ENCODE measurements at regions not wholly inside any gene's neighbourhood (a gene's known extent, or its start where the extent isn't known, plus 50 kb on each side); places are given as distances from the start of the nearest gene placed in this dataset.
"Not testable (repeated sequence)": the region's sequence is repeated elsewhere in the genome, so short reads cannot be mapped to it uniquely, and the experiment has no call there.

- DNase-seq (ENCODE audit: low read depth), result no peak
Observed at GRCh38 chr6:7016226-7016625, 91.5 kb upstream of the RREB1 start.

- DNase-seq (ENCODE audit: low read depth), result no peak
Observed at GRCh38 chr6:7021301-7021700, 86.5 kb upstream of the RREB1 start.

DNA sequence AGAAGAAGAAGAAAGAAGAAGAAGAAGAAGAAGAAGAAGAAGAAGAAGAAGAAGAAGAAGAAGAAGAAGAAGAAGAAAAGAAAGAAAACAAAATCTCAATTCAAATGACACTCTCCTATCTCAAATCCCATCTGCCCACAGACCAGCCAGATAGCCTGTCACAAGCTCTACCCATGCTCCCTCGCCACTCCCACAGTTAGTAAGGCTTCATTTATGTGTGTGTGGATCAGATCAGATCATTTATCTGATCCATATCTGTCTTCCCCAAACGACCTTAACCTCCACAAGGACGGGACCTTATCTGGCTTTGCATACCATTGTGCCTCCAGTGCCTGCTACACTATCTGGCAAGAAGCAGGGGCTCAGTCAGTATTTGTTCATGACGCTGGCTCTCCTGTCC lies 81.9 kb upstream of the RREB1 start:
- DNase-seq (ENCODE audit: low read depth), result no peak

DNA sequence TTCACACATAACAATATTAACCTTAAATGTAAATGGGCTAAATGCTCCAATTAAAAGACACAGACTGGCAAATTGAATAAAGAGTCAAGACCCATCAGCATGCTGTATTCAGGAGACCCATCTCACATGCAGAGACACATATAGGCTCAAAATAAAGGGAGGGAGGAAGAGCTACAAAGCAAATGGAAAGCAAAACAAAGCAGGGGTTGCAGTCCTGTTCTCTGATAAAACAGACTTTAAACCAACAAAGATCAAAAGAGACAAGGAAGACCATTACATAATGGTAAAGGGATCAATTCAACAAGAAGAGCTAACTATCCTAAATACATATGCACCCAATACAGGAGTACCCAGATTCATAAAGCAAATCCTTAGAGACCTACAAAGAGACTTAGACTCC lies 78.8 kb upstream of the RREB1 start:
- DNase-seq (ENCODE audit: low read depth), result not testable (repeated sequence)

GRCh38 chr6:7030968-7031367 lies 76.8 kb upstream of the RREB1 start:
- DNase-seq (ENCODE audit: low read depth), result not testable (repeated sequence)

GRCh38 chr6:7033202-7033601 lies 74.6 kb upstream of the RREB1 start:
- DNase-seq (ENCODE audit: low read depth), result no peak

- DNase-seq (ENCODE audit: low read depth), result no peak
Observed at GRCh38 chr6:7034055-7034454, 73.7 kb upstream of the RREB1 start.

DNA sequence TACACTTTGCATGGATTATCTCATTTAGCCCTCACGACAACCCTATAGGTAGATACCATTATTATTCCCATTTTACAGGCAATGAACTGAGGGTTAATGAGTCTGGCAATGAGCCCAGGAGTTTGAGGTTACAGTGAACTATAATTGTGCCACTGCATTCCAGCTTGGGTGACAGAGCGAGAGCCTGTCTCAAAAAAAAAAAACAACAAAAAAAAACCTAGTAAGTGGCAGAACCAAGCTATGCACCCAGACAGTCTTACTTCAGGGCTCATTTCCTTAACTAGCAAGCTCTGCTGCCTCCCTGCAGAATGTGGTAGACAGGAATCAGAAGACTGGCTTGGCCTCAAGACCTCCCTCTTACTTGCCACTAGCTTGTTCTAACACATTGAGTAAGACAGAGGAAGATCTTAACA lies 71.9 kb upstream of the RREB1 start:
- DNase-seq (ENCODE audit: low read depth), result no peak

- no peak for DNase-seq (ENCODE audit: low read depth)
Observed at GRCh38 chr6:7041511-7042026, 66.2 kb upstream of the RREB1 start.

GRCh38 chr6:7042056-7042653 lies 65.6 kb upstream of the RREB1 start:
- DNase-seq (ENCODE audit: low read depth), result no peak

GRCh38 chr6:7042654-7043545 lies 64.9 kb upstream of the RREB1 start:
- DNase-seq (ENCODE audit: low read depth), result no peak

DNA sequence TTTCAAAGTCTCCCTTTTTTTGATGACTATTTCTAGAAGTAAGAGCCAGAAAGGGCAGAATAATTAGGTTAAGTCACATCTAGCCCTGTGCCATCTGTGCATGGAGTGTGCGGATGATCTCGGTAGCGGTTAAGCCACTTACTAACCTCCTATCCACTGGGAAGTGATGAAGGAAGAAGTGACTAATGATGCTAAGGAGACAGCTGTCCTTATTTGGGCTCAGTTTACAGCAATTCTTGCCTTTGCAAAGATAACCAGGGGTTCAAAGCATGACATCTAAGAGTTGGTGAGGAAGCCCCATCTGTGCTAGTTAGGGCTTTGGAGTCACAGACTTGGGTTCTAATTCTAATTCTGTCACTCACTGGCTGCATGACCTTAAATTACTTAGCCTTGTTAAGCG lies 62.4 kb upstream of the RREB1 start:
- no peak for DNase-seq (ENCODE audit: low read depth)

DNA sequence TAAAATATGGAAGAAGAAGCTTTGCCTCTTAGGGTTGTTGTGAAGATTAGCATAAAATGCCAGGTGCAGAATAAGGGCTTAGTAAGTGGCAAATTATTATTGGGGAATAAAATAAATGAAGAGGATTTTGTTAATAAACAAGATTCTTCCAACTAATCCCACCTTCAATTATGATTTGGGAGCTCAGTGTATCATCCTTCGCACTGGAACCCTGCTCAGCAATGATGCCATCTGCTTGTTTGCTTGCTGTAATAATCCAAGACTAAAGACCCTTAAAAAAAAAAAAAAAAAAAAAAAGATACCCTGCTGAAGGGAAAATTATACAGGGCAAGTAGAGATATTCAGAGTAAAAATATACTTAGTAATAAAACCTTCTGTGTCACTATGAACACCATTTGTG lies 62.0 kb upstream of the RREB1 start:
- no peak for DNase-seq (ENCODE audit: low read depth)

GRCh38 chr6:7047128-7047527 lies 60.6 kb upstream of the RREB1 start:
- no peak for DNase-seq (ENCODE audit: low read depth)

DNA sequence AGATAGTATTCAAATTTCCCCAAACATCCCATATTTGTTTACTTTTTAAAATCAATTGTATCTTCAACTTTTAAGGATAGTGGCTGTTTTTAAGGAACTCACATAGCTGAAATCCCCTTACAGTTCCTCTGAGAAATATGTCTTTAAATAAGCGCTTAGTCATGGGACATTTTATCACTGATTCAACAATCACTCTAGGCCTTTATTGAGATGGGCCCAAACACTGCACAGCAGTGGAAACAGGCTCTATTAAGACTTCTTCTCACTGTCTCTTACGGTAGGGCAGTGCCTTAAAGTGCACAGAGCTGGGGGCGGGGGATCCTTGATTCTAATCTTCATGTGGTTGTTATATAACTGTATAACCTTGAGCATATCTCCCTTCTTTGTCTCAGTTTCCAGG lies 59.8 kb upstream of the RREB1 start:
- no peak for DNase-seq (ENCODE audit: low read depth)

DNA sequence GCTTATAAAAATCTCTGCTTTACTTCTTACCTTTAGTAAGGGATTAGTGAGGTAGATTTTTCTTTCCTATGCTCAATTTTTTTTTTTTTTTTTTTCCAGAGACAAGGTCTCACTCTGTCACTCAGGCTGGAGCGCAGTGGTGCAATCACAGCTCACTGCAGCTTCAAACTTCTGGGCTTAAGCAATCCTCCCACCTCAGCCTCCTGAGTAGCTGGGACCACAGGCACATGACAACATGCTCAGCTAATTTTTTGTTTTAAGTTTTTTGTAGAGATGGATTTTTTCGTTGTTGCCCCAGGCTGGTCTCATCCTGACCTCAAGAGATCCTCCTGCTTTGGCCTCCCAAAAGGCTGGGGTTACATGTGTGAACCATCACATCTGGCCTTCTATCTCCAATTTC lies 58.9 kb upstream of the RREB1 start:
- no peak for DNase-seq (ENCODE audit: low read depth)

- DNase-seq (ENCODE audit: low read depth), result no peak
Observed at GRCh38 chr6:7050004-7050403, 57.8 kb upstream of the RREB1 start.

- no peak for DNase-seq (ENCODE audit: low read depth)
Observed at GRCh38 chr6:7050872-7051779, 56.6 kb upstream of the RREB1 start.

DNA sequence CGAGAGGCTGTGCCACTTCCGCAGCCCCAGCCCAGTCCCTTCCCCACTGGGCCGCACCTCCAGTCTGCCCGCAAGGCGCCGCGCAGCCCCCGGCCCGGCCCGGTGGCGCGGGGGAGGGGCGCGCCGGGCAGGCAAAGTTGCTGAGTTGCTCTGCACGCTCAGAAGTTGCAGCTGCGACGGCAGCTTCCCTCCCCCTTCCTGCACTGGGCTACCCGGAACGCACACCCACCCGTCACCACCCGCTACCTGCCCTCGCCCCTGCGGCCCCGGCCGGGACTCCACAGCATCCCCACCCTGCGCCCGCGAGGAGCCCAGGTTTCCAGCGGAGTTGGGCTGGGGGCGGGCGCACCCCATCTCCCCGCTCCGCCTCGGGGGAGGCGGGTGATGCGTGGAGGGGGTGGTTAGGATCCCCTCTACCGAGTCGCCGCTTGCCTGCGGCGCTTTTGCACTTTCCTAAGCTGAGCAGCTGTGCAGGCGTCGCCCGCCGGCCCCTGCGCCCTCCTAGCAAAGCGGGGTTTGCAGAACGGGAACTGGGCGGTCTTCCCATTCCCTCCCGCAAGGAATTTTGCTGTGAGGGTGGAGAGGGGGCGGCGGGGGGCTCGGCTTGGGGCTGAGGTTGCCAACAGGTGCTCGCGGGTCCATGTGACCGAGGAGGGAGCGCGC lies 55.9 kb upstream of the RREB1 start:
- DNase-seq (ENCODE audit: low read depth), result peak; percentile 25

DNA sequence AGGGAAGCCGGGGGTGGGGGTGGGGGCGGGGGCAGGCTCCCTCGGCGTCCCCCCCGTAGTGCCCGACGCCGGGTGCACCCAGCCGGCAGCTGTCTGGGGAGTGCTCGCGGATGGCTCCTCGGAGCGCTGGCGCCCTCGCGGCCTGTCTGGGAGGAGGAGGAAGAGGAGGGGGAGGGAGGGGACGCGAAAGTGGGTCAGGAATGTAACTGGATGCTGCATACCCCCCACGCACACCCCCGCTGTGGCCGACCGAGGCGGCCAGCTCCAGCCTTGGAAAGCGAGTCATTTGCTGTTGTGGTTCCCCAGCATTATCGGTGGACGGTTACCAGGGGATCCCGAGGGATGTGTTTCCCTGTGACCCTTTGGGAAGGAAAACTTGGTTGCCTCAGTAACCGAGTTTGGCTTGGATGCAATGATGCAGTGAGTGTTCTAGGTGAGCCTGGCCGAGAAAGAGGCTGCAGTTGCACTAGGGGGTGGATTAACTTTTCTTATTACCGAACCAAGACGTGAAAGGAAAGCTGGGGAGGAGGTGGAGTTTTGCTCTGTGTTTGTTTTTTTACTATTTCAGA lies 55.2 kb upstream of the RREB1 start:
- DNase-seq (ENCODE audit: low read depth), result no peak

GRCh38 chr6:7053125-7053774 lies 54.5 kb upstream of the RREB1 start:
- no peak for DNase-seq (ENCODE audit: low read depth)

Measured in stimulated activated CD8-positive, alpha-beta memory T cell treated with anti-CD3 and anti-CD28 coated beads, Interleukin-12 subunit alpha, Interleukin-12 subunit beta, amount 100 ng/mL, for 4 hours (primary cell).